K562 (cell line): ENCODE measurements at regions not wholly inside any gene's neighbourhood (a gene's known extent, or its start where the extent isn't known, plus 50 kb on each side); places are given as distances from the start of the nearest gene placed in this dataset.

Experiments used
- TF ChIP-seq, protein P1 (sequence below): fragments of 250-450 bp; sonication (Bioruptor Pico); IDR thresholded peaks from 2 replicates; pipeline ENCODE4 v1.8.0; 2021; ENCODE audit warnings: moderate library complexity, mild to moderate bottlenecking, inconsistent platforms
- TF ChIP-seq, protein P2 (sequence below): fragments of 450-650 bp; IDR thresholded peaks from 2 replicates; pipeline ENCODE4 v1.7.1; 2018; ENCODE audit warnings: mild to moderate bottlenecking, low read depth; ENCODE audit not compliant: partially characterized antibody

DNA sequence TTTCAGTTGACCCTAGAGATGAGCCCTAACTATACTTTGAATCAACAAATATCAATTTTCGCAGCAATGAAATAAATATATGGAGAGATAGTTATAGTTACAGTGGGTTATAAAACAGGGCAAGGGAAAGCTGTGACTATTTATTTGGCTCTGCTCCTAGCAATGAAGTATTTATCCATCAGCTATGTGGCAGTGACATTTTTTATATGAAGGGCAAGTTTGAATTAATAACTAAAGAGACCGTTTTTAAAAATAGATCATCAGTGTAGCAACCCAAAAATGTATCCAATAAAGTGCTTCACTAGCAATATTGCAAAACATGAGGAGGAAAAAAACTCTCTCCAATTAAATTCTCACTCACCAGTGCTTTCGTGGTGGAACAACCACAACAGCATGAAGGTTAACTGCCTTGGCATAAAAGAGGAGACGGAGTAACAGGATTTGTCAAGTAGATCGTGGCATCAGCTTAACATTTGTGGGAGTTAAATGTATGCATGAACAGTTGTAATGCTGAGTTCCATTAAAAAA is 58.1 kb upstream of the NUDT4 start:
- TF ChIP-seq, protein P1, sequence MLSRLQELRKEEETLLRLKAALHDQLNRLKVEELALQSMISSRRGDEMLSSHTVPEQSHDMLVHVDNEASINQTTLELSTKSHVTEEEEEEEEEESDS: no peak
- TF ChIP-seq, protein P2, sequence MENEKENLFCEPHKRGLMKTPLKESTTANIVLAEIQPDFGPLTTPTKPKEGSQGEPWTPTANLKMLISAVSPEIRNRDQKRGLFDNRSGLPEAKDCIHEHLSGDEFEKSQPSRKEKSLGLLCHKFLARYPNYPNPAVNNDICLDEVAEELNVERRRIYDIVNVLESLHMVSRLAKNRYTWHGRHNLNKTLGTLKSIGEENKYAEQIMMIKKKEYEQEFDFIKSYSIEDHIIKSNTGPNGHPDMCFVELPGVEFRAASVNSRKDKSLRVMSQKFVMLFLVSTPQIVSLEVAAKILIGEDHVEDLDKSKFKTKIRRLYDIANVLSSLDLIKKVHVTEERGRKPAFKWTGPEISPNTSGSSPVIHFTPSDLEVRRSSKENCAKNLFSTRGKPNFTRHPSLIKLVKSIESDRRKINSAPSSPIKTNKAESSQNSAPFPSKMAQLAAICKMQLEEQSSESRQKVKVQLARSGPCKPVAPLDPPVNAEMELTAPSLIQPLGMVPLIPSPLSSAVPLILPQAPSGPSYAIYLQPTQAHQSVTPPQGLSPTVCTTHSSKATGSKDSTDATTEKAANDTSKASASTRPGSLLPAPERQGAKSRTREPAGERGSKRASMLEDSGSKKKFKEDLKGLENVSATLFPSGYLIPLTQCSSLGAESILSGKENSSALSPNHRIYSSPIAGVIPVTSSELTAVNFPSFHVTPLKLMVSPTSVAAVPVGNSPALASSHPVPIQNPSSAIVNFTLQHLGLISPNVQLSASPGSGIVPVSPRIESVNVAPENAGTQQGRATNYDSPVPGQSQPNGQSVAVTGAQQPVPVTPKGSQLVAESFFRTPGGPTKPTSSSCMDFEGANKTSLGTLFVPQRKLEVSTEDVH: no peak
